HepG2 (cell line): ENCODE measurements at regions not wholly inside any gene's neighbourhood (a gene's known extent, or its start where the extent isn't known, plus 50 kb on each side); places are given as distances from the start of the nearest gene placed in this dataset.

ENCODE experiments used
- ATAC-seq: fragments of 200-7000 bp; cut with Tn5 transposase; 3 replicates; pipeline ENCODE4 v1.9.1; 2020; ENCODE audit warnings: mild to moderate bottlenecking, moderate library complexity
- BruUV-seq: library from RNA; stranded (reverse); fragments of 400-500 nt; replicated peaks from 2 replicates; lab custom pipeline; 2021; lab: Mats Ljungman, UMichigan
- CTCF ChIA-PET: fragments of 300-600 bp; formaldehyde crosslinking; extraction: SDS; loops from one replicate; lab custom pipeline; 2021; ENCODE audit warnings: low total read pairs, inconsistent platforms, low intra/inter-chr PET ratio; lab: Yijun Ruan, JAX
- POLR2A ChIA-PET: fragments of 350-600 bp; sonication (Branson Sonifier 250); formaldehyde crosslinking; loops from one replicate; lab custom pipeline; 2020; ENCODE audit warnings: antibody characterized with exemption, inconsistent platforms; lab: Yijun Ruan, JAX
- DNase-seq: peaks from one replicate; pipeline ENCODE4 v3.0.0-alpha.2; 2015; ENCODE audit warnings: low spot score
- FAIRE-seq: peaks from 3 replicates; lab custom pipeline; 2011; peaks lifted over from hg19 to GRCh38; lab: Jason Lieb, UNC
- H2AFZ ChIP-seq: one replicate; pipeline ENCODE4 v1.6.1; 2011; ENCODE audit warnings: low read length, inconsistent platforms
- H3K27ac ChIP-seq: fragments of 300-600 bp; 3 replicates; pipeline ENCODE4 v1.8.0; 2011; ENCODE audit warnings: mixed run types, mild to moderate bottlenecking, mixed read lengths, low read length, inconsistent platforms; ENCODE audit not compliant: insufficient read depth; ENCODE audit errors: extremely low read length
- H3K27me3 ChIP-seq, 2 experiments: fragments of 200-600 bp in 1 of 2; 2 replicates in 1 of 2; 3 replicates in 1 of 2; pipeline versions ENCODE4 v1.6.0 to v1.8.0; 2011; ENCODE audit warnings: low read length in 2 of 2, mild to moderate bottlenecking in 2 of 2, moderate library complexity in 2 of 2, inconsistent platforms in 1 of 2; ENCODE audit not compliant: insufficient read depth in 2 of 2, control insufficient read depth in 1 of 2
- H3K36me3 ChIP-seq, 2 experiments: fragments of 200-600 bp in 1 of 2; replicated peaks in 1 of 2; 2 replicates in 1 of 2; 3 replicates in 1 of 2; pipeline versions ENCODE4 v1.5.1 to v1.8.0; 2011; ENCODE audit warnings: low read length in 2 of 2, inconsistent platforms in 1 of 2; ENCODE audit not compliant: insufficient read depth in 2 of 2, control insufficient read depth in 1 of 2
- H3K4me1 ChIP-seq: 2 replicates; pipeline ENCODE4 v1.5.1; 2012; ENCODE audit warnings: low read length, inconsistent platforms; ENCODE audit not compliant: insufficient read depth
- H3K4me2 ChIP-seq: 2 replicates; pipeline ENCODE4 v1.6.0; 2011; ENCODE audit warnings: low read depth, low read length, inconsistent platforms
- H3K4me3 ChIP-seq, 3 experiments: fragments of 200-600 bp in 1 of 3; sonication (generic), shearing (Covaris generic) in 1 of 3; replicated peaks in 1 of 3; 2 replicates each; pipeline ENCODE4 v1.5.1; 2011 to 2016; ENCODE audit warnings: low read length in 3 of 3, inconsistent platforms in 2 of 3, low read depth in 2 of 3, mild to moderate bottlenecking in 2 of 3, control low read depth in 1 of 3, mixed read lengths in 1 of 3; ENCODE audit not compliant: insufficient read depth in 1 of 3
- H3K79me2 ChIP-seq: one replicate; pipeline ENCODE4 v1.6.1; 2011; ENCODE audit warnings: low read length, inconsistent platforms; ENCODE audit not compliant: insufficient read depth
- H3K9ac ChIP-seq: 2 replicates; pipeline ENCODE4 v1.6.0; 2011; ENCODE audit warnings: mild to moderate bottlenecking, low read depth, low read length, inconsistent platforms; ENCODE audit not compliant: insufficient read depth
- H3K9me3 ChIP-seq: 2 replicates; pipeline ENCODE4 v1.5.1; 2012; ENCODE audit warnings: mild to moderate bottlenecking, low read length
- H4K20me1 ChIP-seq: 2 replicates; pipeline ENCODE4 v1.6.0; 2011; ENCODE audit warnings: inconsistent platforms, mild to moderate bottlenecking, low read length, moderate library complexity; ENCODE audit not compliant: insufficient read depth
- FOSL2 ChIP-seq: sonication (generic); formaldehyde crosslinking; IDR thresholded peaks from 2 replicates; pipeline ENCODE4 v1.4.0; 2020; ENCODE audit warnings: missing genetic modification reagents
- HDAC6 ChIP-seq: fragments of 200-600 bp; sonication (generic); IDR thresholded peaks from 2 replicates; pipeline ENCODE4 v1.7.0; 2017; ENCODE audit warnings: mild to moderate bottlenecking, antibody characterized with exemption, low read length, low read depth
- SIX1 ChIP-seq: sonication (generic); formaldehyde crosslinking; IDR thresholded peaks from 2 replicates; pipeline ENCODE4 v1.4.0; 2020; ENCODE audit warnings: missing genetic modification reagents, borderline replicate concordance
- SIX4 ChIP-seq: sonication (generic); formaldehyde crosslinking; IDR thresholded peaks from 2 replicates; pipeline ENCODE4 v1.4.0; 2020; ENCODE audit warnings: missing genetic modification reagents
- YEATS4 ChIP-seq: sonication (generic); formaldehyde crosslinking; IDR thresholded peaks from 2 replicates; pipeline ENCODE4 v1.4.0; 2020; ENCODE audit warnings: missing genetic modification reagents, borderline replicate concordance
- WGBS: methylation state at CpG from one replicate; pipeline ENCODE4 v1.1.6; 2017; ENCODE audit warnings: low lambda C conversion rate; 5-methylcytosine and 5-hydroxymethylcytosine counted together
- in situ Hi-C: cut with HindIII; loops from 2 replicates; pipeline ENCODE4 v1.10.0; 2017; ENCODE audit warnings: low pct_unique_long_range_greater_than_20kb; ENCODE audit not compliant: extremely low pct_ligation_motif_present
- intact Hi-C: fragments of 100-400 bp; cut with micrococcal nuclease; formaldehyde crosslinking; loops from one replicate; pipeline ENCODE4 v1.10.0; 2022; ENCODE audit not compliant: unreplicated experiment

GRCh38 chr6:21823371-21823770, 229.8 kb downstream of the SOX4 start (continued):
- TF ChIP-seq SIX4 (CRISPR knock-in tag): no peak
- TF ChIP-seq, all 625 proteins: peak for 0

- DNase-seq (no peak), ATAC-seq (no peak), FAIRE-seq (no peak)
- 24% methylated on average over 8 of the region's 8 CpGs for WGBS
- no peaks in the 10 kb centered on the region for H3K27me3 ChIP-seq
- in situ Hi-C loops: no loop called here
- ChIA-PET POLR2A (no interaction called here), CTCF (no interaction called here)
- H3K4me3 ChIP-seq: no peak overlapping the region
- no peak overlapping the region for H3K4me2 ChIP-seq
- intact Hi-C loops: no loop called here
- no peaks in the 10 kb centered on the region for H4K20me1 ChIP-seq
- H3K9me3 ChIP-seq: no peaks in the 10 kb centered on the region
- H3K79me2 ChIP-seq: no peaks in the 10 kb centered on the region
- no TSS peak for BruUV-seq
- H3K9ac ChIP-seq: no peak overlapping the region
- no peak overlapping the region for H2AFZ ChIP-seq
- TF ChIP-seq SIX1 (CRISPR knock-in tag) (peak; percentile 81; the same call in 1 of the 2 replicates), YEATS4 (CRISPR knock-in tag) (no peak)
- H3K27ac ChIP-seq: no peak overlapping the region
- H3K36me3 ChIP-seq: no peaks in the 10 kb centered on the region
- H3K4me1 ChIP-seq: peaks cover 4% of the 10 kb centered on the region
These were observed 231.1 kb downstream of the SOX4 start for GRCh38 chr6:21824431-21825177.

GRCh38 chr6:21826023-21826422, 232.5 kb downstream of the SOX4 start:
- H3K4me3 ChIP-seq: no peak overlapping the region
- H3K4me1 ChIP-seq: peaks cover 4% of the 10 kb centered on the region
- POLR2A ChIA-PET: no interaction called here
- H3K79me2 ChIP-seq: no peaks in the 10 kb centered on the region
- intact Hi-C loops: no loop called here
- no peaks in the 10 kb centered on the region for H3K9me3 ChIP-seq
- BruUV-seq: no TSS peak
- H3K36me3 ChIP-seq: no peaks in the 10 kb centered on the region
- DNase-seq: peak; percentile 13
- H3K27ac ChIP-seq: no peak overlapping the region
- TF ChIP-seq HDAC6: no peak
- TF ChIP-seq FOSL2 (CRISPR knock-in tag): peak; percentile 49
- TF ChIP-seq, all 625 proteins: peak for 1
- ATAC-seq (peak; percentile 69), FAIRE-seq (no peak)
- Histone ChIP-seq H3K4me2 (no peak overlapping the region), H3K27me3 (no peaks in the 10 kb centered on the region), H4K20me1 (no peaks in the 10 kb centered on the region), H2AFZ (no peak overlapping the region), H3K9ac (no peak overlapping the region)
- in situ Hi-C loops: no loop called here
- 19% methylated on average over 7 of the region's 7 CpGs for WGBS
- CTCF ChIA-PET: no interaction called here
